GM12891 (cell line): ENCODE measurements at regions not wholly inside any gene's neighbourhood (a gene's known extent, or its start where the extent isn't known, plus 50 kb on each side); places are given as distances from the start of the nearest gene placed in this dataset.

ENCODE experiments used
- DNase-seq: peaks from one replicate; pipeline ENCODE4 v3.0.0; 2011; ENCODE audit warnings: low spot score; ENCODE audit not compliant: insufficient read length
- FAIRE-seq: peaks from 2 replicates; lab custom pipeline; 2011; peaks lifted over from hg19 to GRCh38; lab: Jason Lieb, UNC
- PAX5 ChIP-seq: IDR thresholded peaks from 2 replicates; pipeline ENCODE4 v1.6.1; 2011; ENCODE audit warnings: low read length, moderate library complexity, mild to moderate bottlenecking; ENCODE audit not compliant: insufficient read depth, severe bottlenecking
- POLR2A ChIP-seq: IDR thresholded peaks from 2 replicates; pipeline ENCODE4 v1.6.1; 2011; ENCODE audit warnings: low read depth, low read length, control low read depth
- POLR2AphosphoS5 ChIP-seq: IDR thresholded peaks from 2 replicates; pipeline ENCODE4 v1.6.1; 2011; ENCODE audit warnings: low read depth, low read length, control low read depth
- POU2F2 ChIP-seq: IDR thresholded peaks from 2 replicates; pipeline ENCODE4 v1.6.1; 2011; ENCODE audit warnings: low read depth, mild to moderate bottlenecking, control low read depth, low read length, moderate library complexity
- SPI1 ChIP-seq: IDR thresholded peaks from 2 replicates; pipeline ENCODE4 v1.6.1; 2011; ENCODE audit warnings: low read depth, low read length, control low read depth
- TAF1 ChIP-seq: IDR thresholded peaks from 2 replicates; pipeline ENCODE4 v1.6.1; 2011; ENCODE audit warnings: low read depth, low read length, control low read depth

DNA sequence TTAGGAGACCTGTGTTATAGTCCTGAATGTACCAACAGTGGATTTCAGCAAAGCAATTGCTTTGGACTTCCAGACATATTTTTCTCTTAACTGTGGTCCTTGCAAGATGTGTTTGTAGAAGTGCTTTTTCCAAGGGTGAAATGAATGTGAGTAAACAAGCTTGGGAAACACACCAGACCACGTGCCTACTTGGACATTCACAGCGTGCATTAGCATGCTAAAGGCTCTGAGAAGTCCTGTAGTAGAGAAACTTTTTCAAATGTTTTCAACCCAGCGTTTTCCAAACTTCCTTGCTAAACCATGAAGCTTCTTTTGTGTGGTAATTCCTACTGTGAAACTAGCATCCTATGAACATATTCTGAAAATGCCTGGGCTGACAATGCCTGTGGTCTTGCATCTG lies 91.2 kb upstream of the DBX1 start:
- no peak for DNase-seq
- TF ChIP-seq SPI1 (no peak), POLR2AphosphoS5 (no peak), POLR2A (no peak), PAX5 (no peak), POU2F2 (no peak), TAF1 (no peak)
- FAIRE-seq: no peak

GRCh38 chr11:20250644-20251247 lies 90.5 kb upstream of the DBX1 start:
- TF ChIP-seq TAF1: no peak
- TF ChIP-seq PAX5: no peak
- no peak for TF ChIP-seq POLR2A
- no peak for TF ChIP-seq SPI1
- no peak for TF ChIP-seq POU2F2
- TF ChIP-seq POLR2AphosphoS5: no peak
- no peak for DNase-seq

DNA sequence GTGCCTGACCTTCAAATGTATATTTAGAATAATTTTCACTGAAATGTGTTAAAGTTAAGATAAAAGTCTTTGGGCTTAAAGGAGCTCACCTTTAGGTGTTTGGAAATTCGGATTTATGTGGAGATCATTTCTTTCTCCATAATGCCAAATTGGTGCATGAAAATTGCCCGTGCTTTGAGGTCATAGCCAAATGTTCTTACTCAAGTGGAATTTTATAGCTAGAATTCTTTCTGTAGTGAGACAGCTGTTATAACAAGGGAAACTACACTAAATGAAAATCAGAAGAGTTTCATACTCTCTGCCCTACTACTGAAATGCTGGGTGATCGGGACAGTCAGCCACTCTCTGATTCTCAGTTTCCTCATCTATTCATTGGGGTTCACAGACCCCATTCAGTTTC lies 89.5 kb upstream of the DBX1 start:
- no peak for DNase-seq
- TF ChIP-seq SPI1: no peak
- no peak for TF ChIP-seq POU2F2
- no peak for TF ChIP-seq POLR2A
- TF ChIP-seq PAX5: no peak
- TF ChIP-seq POLR2AphosphoS5: no peak
- TF ChIP-seq TAF1: no peak
- FAIRE-seq: no peak

More at GRCh38 chr11:20250644-20251247, 90.5 kb upstream of the DBX1 start:
- FAIRE-seq: no peak

DNA sequence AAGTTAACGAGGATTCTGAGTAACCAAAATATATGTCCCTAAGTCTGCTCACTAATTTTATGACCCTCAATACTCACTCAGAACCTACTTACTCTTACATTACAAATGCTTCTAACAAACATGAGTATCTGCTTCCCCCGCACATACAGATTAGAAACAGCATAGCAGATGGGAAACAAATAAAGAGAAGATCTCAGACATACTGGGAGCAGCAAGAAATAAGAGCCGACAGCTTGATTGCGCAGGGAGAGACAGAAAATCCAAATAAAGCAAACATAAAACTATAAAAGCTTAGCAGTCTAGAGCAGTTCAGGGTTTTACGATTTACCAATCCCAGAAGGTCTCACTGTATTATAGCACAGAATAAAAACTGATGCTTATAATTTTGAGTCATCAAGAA lies 89.1 kb upstream of the DBX1 start:
- DNase-seq (no peak), FAIRE-seq (no peak)
- TF ChIP-seq TAF1 (no peak), PAX5 (no peak), POLR2AphosphoS5 (no peak), SPI1 (no peak), POU2F2 (no peak), POLR2A (no peak)

DNA sequence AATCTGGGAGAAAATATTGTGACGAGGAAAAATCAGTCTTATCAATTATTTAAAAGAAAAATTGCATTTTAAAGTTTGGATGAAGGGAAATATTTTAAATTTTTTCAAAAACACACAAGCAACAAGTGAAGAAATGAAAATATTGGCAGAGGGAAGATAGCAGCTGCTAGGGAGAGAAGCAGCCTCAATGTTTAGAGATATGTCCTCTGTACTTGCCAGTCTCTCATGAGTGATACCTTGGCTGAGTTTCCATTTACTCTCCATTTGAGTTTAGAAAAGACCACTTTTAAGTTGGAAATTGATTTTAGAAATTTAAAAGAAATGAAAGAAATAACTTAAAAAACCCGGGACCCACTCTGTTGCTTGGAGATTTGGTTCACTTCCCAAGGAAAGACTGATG lies 88.6 kb upstream of the DBX1 start:
- DNase-seq (no peak), FAIRE-seq (no peak)
- TF ChIP-seq PAX5: no peak
- TF ChIP-seq POLR2A: no peak
- no peak for TF ChIP-seq SPI1
- no peak for TF ChIP-seq POLR2AphosphoS5
- no peak for TF ChIP-seq POU2F2
- TF ChIP-seq TAF1: no peak

GRCh38 chr11:20248121-20248772 lies 88.0 kb upstream of the DBX1 start:
- TF ChIP-seq PAX5 (no peak), TAF1 (no peak), SPI1 (no peak), POLR2AphosphoS5 (no peak), POLR2A (no peak), POU2F2 (no peak)
- DNase-seq: no peak
- FAIRE-seq: no peak

DNA sequence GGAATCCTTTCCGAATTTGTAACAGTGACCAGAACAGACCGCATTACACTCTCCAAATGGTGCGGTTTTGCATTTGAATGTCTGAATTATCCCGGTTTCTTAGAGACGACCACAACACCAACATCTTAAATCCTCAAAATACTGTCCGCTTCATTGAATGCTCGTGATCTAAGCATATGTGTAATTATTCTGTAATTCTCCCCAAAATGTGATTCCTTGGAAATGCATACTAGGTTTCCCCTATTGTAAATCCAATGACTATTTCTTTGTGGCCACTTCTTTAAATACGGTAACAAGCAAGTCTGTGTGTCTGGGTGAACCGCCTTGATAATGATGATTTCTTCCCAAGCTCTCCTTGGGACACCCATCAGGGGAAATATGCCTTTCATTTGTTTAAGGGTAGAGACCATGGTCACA lies 87.3 kb upstream of the DBX1 start:
- TF ChIP-seq POLR2AphosphoS5: no peak
- no peak for FAIRE-seq

GRCh38 chr11:20243974-20244373 lies 83.7 kb upstream of the DBX1 start:
- FAIRE-seq (no peak), DNase-seq (no peak)
- TF ChIP-seq POLR2A (no peak), POU2F2 (no peak), SPI1 (no peak), TAF1 (no peak), PAX5 (no peak), POLR2AphosphoS5 (no peak)

More for the DNA sequence above, 87.3 kb upstream of the DBX1 start:
- DNase-seq: no peak

- TF ChIP-seq TAF1 (no peak), POLR2A (no peak), POU2F2 (no peak), PAX5 (no peak), POLR2AphosphoS5 (no peak)
- FAIRE-seq: no peak
Measured at GRCh38 chr11:20238712-20239111, 78.4 kb upstream of the DBX1 start.

DNA sequence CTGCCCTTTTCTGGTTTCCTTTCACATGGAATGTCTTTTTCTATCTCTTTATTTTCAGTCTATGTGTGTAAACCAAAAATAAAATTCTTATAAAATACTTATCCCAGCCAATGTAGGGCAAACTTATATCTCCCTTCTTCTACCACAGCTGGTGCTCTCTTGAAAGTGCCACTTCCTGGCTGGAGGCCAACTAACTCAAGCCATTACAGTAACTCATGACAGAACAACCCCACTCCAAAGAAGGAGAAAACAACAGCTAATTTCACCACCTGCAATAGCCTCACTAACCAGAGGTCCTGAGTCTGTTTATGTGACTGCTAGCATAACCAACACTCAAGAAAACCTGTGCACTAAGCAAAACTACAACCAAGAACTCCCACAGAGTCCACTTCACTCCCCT lies 74.9 kb upstream of the DBX1 start:
- FAIRE-seq (no peak), DNase-seq (no peak)
- no peak for TF ChIP-seq POLR2A
- no peak for TF ChIP-seq PAX5
- no peak for TF ChIP-seq TAF1
- no peak for TF ChIP-seq POU2F2
- no peak for TF ChIP-seq SPI1
- TF ChIP-seq POLR2AphosphoS5: no peak

More at GRCh38 chr11:20238712-20239111, 78.4 kb upstream of the DBX1 start:
- DNase-seq: no peak
